ENCODE measurements at regions not wholly inside any gene's neighbourhood (a gene's known extent, or its start where the extent isn't known, plus 50 kb on each side); places are given as distances from the start of the nearest gene placed in this dataset.

GRCh38 chr7:153682628-153683027 lies 369.6 kb upstream of the DPP6 start:
- no peak for TF ChIP-seq CTCF (IDR thresholded peaks at IDR 0.05)
- no peak for TF ChIP-seq POLR2A (IDR thresholded peaks at IDR 0.05)

All from prostate gland (tissue), 2 donors.